Liver (tissue), 8 donors: ENCODE measurements at regions not wholly inside any gene's neighbourhood (a gene's known extent, or its start where the extent isn't known, plus 50 kb on each side); places are given as distances from the start of the nearest gene placed in this dataset.

ENCODE experiments used
- DNase-seq: peaks from one replicate; pipeline ENCODE4 v3.0.0-alpha.2; 2017; ENCODE audit warnings: low spot score
- H3K27ac ChIP-seq, 2 donors: one replicate each; pipeline ENCODE4 v1.7.0; 2013; ENCODE audit warnings: inconsistent platforms in 2 of 2, low read length in 2 of 2, control low read depth in 1 of 2, low read depth in 1 of 2, mild to moderate bottlenecking in 1 of 2
- H3K27me3 ChIP-seq, 4 donors: one replicate each; pipeline versions ENCODE4 v1.6.1 to v1.7.0; 2013; ENCODE audit warnings: low read length in 3 of 4, inconsistent platforms in 1 of 4, mild to moderate bottlenecking in 1 of 4, moderate library complexity in 1 of 4; ENCODE audit not compliant: control insufficient read depth in 4 of 4, insufficient read depth in 4 of 4
- H3K36me3 ChIP-seq, 4 donors: one replicate each; pipeline versions ENCODE4 v1.6.1 to v1.7.0; 2013; ENCODE audit warnings: low read length in 3 of 4, mild to moderate bottlenecking in 3 of 4, low read depth in 1 of 4, moderate library complexity in 1 of 4; ENCODE audit not compliant: control insufficient read depth in 4 of 4, insufficient read depth in 3 of 4
- H3K4me1 ChIP-seq, 4 donors: one replicate each; pipeline versions ENCODE4 v1.6.1 to v1.7.0; 2013; ENCODE audit warnings: low read length in 3 of 4, mild to moderate bottlenecking in 3 of 4, moderate library complexity in 1 of 4; ENCODE audit not compliant: control insufficient read depth in 4 of 4, insufficient read depth in 4 of 4
- H3K4me3 ChIP-seq, 3 donors: one replicate each; pipeline versions ENCODE4 v1.6.1 to v1.7.0; 2013; ENCODE audit warnings: low read length in 3 of 3, control low read depth in 1 of 3, low read depth in 1 of 3, mild to moderate bottlenecking in 1 of 3
- H3K9ac ChIP-seq, 2 donors: one replicate each; pipeline ENCODE4 v1.7.0; 2013; ENCODE audit warnings: low read length in 2 of 2, mild to moderate bottlenecking in 2 of 2, moderate library complexity in 2 of 2, control low read depth in 1 of 2, low read depth in 1 of 2
- H3K9me3 ChIP-seq, 4 donors: one replicate each; pipeline versions ENCODE4 v1.6.1 to v1.7.0; 2013; ENCODE audit warnings: low read length in 3 of 4; ENCODE audit not compliant: control insufficient read depth in 4 of 4
- EGR1 ChIP-seq, 2 donors: IDR thresholded peaks; 2 replicates each; pipeline ENCODE4 v1.6.1; 2016 to 2018; ENCODE audit warnings: antibody characterized with exemption in 2 of 2, low read depth in 2 of 2
- FOXA1 ChIP-seq: IDR thresholded peaks from 2 replicates; pipeline ENCODE4 v1.6.1; 2016; ENCODE audit warnings: antibody characterized with exemption
- FOXA2 ChIP-seq: IDR thresholded peaks from 2 replicates; pipeline ENCODE4 v1.6.1; 2016; ENCODE audit warnings: antibody characterized with exemption
- GABPA ChIP-seq, 2 donors: IDR thresholded peaks in 1 of 2; conservative IDR thresholded peaks in 1 of 2; 2 replicates each; pipeline ENCODE4 v1.6.1; 2016; ENCODE audit warnings: antibody characterized with exemption in 2 of 2, mild to moderate bottlenecking in 1 of 2, moderate library complexity in 1 of 2
- HNF4A ChIP-seq, 2 donors: conservative IDR thresholded peaks; 2 replicates each; pipeline ENCODE4 v1.6.1; 2016; ENCODE audit warnings: antibody characterized with exemption in 2 of 2, mild to moderate bottlenecking in 2 of 2
- JUND ChIP-seq, 2 donors: IDR thresholded peaks; 2 replicates each; pipeline ENCODE4 v1.6.1; 2016; ENCODE audit warnings: antibody characterized with exemption in 2 of 2
- NR2F2 ChIP-seq: IDR thresholded peaks from 2 replicates; pipeline ENCODE4 v1.6.1; 2016; ENCODE audit warnings: antibody characterized with exemption
- RAD21 ChIP-seq, 2 donors: IDR thresholded peaks; 2 replicates each; pipeline ENCODE4 v1.6.1; 2016; ENCODE audit warnings: antibody characterized with exemption in 2 of 2, mild to moderate bottlenecking in 2 of 2
- RXRA ChIP-seq, 2 donors: IDR thresholded peaks; 2 replicates each; pipeline ENCODE4 v1.6.1; 2017 to 2018; ENCODE audit warnings: antibody characterized with exemption in 2 of 2, mild to moderate bottlenecking in 1 of 2
- SP1 ChIP-seq: IDR thresholded peaks from 2 replicates; pipeline ENCODE4 v1.6.1; 2018; ENCODE audit warnings: antibody characterized with exemption, mild to moderate bottlenecking
- TAF1 ChIP-seq: conservative IDR thresholded peaks from 2 replicates; pipeline ENCODE4 v1.6.1; 2016; ENCODE audit warnings: antibody characterized with exemption, mild to moderate bottlenecking
- YY1 ChIP-seq: IDR thresholded peaks from 2 replicates; pipeline ENCODE4 v1.6.1; 2016; ENCODE audit warnings: antibody characterized with exemption, mild to moderate bottlenecking
- WGBS: extraction: QIAGEN DNeasy Blood & Tissue Kit; methylation state at CpG from one replicate; pipeline ENCODE4 v1.1.7; 2013; 5-methylcytosine and 5-hydroxymethylcytosine counted together
- TF ChIP-seq, protein P1 (sequence below): IDR thresholded peaks from 2 replicates; pipeline ENCODE4 v1.6.1; 2016; ENCODE audit warnings: antibody characterized with exemption
- TF ChIP-seq, protein P2 (sequence below): IDR thresholded peaks from 2 replicates; pipeline ENCODE4 v1.6.1; 2016; ENCODE audit warnings: antibody characterized with exemption
- TF ChIP-seq, protein P3 (sequence below): IDR thresholded peaks from 2 replicates; pipeline ENCODE4 v1.6.1; 2016; ENCODE audit warnings: antibody characterized with exemption
- TF ChIP-seq, protein P4 (sequence below): fragments of 150-350 bp; IDR thresholded peaks from 2 replicates; pipeline ENCODE4 v1.5.1; 2017; ENCODE audit warnings: improper control_type of control experiment, low read depth, low read length; ENCODE audit not compliant: missing input control
- TF ChIP-seq, protein P5 (sequence below): IDR thresholded peaks from 2 replicates; pipeline ENCODE4 v1.6.1; 2016; ENCODE audit warnings: antibody characterized with exemption, mild to moderate bottlenecking
- donor health status: healthy.
- donor health status: healthy.
- donor health status: healthy.
- donor health status: healthy.
- donor health status: healthy.

DNA sequence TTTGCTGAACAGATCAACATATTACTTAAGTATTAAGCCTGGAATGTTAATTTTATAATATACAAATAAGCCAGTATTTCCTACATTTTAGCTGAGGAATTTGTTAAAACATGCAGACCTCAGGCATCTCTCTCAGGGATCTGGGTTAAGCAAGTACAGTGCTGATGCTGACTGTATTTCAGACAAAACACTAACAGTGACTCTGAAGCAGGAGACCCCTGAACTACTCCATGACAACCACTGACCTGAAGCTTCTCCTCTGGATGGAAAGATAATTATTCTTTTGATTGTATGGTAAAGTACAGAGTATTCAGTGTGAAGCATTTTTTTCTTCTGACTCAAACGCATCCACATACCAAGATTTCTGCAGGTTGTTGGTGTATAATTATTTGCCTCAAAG lies 680.8 kb downstream of the LIG4 start:
- no peak overlapping the region for H3K4me3 ChIP-seq

DNA sequence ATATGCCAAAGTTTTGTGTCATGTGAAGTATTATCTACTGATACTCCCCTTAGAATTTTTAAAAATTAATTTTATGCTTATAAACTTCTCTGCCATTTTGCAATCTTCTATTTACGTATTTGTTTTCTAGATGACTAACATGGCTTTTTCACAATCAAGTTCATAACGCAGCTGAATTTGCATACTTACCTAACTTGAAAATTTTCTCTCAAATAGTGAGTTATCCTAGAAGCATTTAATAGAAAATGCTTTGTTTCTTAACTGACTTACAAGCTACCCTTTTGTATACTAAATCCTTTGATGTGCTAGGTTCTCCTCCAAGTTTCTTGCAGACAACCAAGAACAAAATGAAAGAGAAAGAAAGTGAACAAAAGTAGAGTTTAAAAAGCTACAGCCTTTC lies 683.5 kb downstream of the LIG4 start:
- H3K27ac ChIP-seq, result no peak overlapping the region
- no peaks in the 10 kb centered on the region for H3K27me3 ChIP-seq
- no peaks in the 10 kb centered on the region for H3K9me3 ChIP-seq
- TF ChIP-seq, protein P1, sequence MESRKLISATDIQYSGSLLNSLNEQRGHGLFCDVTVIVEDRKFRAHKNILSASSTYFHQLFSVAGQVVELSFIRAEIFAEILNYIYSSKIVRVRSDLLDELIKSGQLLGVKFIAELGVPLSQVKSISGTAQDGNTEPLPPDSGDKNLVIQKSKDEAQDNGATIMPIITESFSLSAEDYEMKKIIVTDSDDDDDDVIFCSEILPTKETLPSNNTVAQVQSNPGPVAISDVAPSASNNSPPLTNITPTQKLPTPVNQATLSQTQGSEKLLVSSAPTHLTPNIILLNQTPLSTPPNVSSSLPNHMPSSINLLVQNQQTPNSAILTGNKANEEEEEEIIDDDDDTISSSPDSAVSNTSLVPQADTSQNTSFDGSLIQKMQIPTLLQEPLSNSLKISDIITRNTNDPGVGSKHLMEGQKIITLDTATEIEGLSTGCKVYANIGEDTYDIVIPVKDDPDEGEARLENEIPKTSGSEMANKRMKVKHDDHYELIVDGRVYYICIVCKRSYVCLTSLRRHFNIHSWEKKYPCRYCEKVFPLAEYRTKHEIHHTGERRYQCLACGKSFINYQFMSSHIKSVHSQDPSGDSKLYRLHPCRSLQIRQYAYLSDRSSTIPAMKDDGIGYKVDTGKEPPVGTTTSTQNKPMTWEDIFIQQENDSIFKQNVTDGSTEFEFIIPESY, result no peak
- no peak for TF ChIP-seq HNF4A (conservative IDR thresholded peaks at IDR 0.05)
- TF ChIP-seq TAF1, result no peak
- TF ChIP-seq FOXA2, result no peak
- TF ChIP-seq YY1, result no peak
- TF ChIP-seq, protein P2, sequence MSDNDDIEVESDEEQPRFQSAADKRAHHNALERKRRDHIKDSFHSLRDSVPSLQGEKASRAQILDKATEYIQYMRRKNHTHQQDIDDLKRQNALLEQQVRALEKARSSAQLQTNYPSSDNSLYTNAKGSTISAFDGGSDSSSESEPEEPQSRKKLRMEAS, result no peak
- no peak for TF ChIP-seq EGR1 (IDR thresholded peaks at IDR 0.05; ENCODE audit: low read depth in 2 of 2)
- TF ChIP-seq RXRA (IDR thresholded peaks at IDR 0.05), result no peak
- TF ChIP-seq, protein P3, sequence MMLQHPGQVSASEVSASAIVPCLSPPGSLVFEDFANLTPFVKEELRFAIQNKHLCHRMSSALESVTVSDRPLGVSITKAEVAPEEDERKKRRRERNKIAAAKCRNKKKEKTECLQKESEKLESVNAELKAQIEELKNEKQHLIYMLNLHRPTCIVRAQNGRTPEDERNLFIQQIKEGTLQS, result no peak
- TF ChIP-seq GABPA (IDR thresholded peaks at IDR 0.05 in 1 of 2, conservative IDR thresholded peaks at IDR 0.05 in 1 of 2), result no peak
- TF ChIP-seq, protein P4, sequence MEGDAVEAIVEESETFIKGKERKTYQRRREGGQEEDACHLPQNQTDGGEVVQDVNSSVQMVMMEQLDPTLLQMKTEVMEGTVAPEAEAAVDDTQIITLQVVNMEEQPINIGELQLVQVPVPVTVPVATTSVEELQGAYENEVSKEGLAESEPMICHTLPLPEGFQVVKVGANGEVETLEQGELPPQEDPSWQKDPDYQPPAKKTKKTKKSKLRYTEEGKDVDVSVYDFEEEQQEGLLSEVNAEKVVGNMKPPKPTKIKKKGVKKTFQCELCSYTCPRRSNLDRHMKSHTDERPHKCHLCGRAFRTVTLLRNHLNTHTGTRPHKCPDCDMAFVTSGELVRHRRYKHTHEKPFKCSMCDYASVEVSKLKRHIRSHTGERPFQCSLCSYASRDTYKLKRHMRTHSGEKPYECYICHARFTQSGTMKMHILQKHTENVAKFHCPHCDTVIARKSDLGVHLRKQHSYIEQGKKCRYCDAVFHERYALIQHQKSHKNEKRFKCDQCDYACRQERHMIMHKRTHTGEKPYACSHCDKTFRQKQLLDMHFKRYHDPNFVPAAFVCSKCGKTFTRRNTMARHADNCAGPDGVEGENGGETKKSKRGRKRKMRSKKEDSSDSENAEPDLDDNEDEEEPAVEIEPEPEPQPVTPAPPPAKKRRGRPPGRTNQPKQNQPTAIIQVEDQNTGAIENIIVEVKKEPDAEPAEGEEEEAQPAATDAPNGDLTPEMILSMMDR, result no peak
- no peak for TF ChIP-seq JUND (IDR thresholded peaks at IDR 0.05)
- no peak for TF ChIP-seq FOXA1
- TF ChIP-seq, protein P5, sequence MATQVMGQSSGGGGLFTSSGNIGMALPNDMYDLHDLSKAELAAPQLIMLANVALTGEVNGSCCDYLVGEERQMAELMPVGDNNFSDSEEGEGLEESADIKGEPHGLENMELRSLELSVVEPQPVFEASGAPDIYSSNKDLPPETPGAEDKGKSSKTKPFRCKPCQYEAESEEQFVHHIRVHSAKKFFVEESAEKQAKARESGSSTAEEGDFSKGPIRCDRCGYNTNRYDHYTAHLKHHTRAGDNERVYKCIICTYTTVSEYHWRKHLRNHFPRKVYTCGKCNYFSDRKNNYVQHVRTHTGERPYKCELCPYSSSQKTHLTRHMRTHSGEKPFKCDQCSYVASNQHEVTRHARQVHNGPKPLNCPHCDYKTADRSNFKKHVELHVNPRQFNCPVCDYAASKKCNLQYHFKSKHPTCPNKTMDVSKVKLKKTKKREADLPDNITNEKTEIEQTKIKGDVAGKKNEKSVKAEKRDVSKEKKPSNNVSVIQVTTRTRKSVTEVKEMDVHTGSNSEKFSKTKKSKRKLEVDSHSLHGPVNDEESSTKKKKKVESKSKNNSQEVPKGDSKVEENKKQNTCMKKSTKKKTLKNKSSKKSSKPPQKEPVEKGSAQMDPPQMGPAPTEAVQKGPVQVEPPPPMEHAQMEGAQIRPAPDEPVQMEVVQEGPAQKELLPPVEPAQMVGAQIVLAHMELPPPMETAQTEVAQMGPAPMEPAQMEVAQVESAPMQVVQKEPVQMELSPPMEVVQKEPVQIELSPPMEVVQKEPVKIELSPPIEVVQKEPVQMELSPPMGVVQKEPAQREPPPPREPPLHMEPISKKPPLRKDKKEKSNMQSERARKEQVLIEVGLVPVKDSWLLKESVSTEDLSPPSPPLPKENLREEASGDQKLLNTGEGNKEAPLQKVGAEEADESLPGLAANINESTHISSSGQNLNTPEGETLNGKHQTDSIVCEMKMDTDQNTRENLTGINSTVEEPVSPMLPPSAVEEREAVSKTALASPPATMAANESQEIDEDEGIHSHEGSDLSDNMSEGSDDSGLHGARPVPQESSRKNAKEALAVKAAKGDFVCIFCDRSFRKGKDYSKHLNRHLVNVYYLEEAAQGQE, result no peak
- no peak for TF ChIP-seq RAD21 (IDR thresholded peaks at IDR 0.05)
- TF ChIP-seq NR2F2, result no peak
- no peak overlapping the region for H3K4me3 ChIP-seq
- no peak for DNase-seq
- no peaks in the 10 kb centered on the region for H3K36me3 ChIP-seq
- H3K9ac ChIP-seq, result no peak overlapping the region
- 72% methylated on average over 2 of the region's 2 CpGs for WGBS
- H3K4me1 ChIP-seq, result no peaks in the 10 kb centered on the region

More for the DNA sequence above, 680.8 kb downstream of the LIG4 start:
- Histone ChIP-seq H3K4me1 (no peaks in the 10 kb centered on the region), H3K27ac (no peak overlapping the region), H3K9me3 (peaks cover 0 to 2% (median 0%) of the 10 kb centered on the region in 4 donors), H3K27me3 (no peaks in the 10 kb centered on the region), H3K36me3 (no peaks in the 10 kb centered on the region), H3K9ac (no peak overlapping the region)
- WGBS, result 85% methylated on average over 1 of the region's 1 CpG
- no peak for DNase-seq
- no peak for TF ChIP-seq YY1
- TF ChIP-seq, protein P2, result no peak
- no peak for TF ChIP-seq TAF1
- no peak for TF ChIP-seq JUND (IDR thresholded peaks at IDR 0.05)
- no peak for TF ChIP-seq SP1
- TF ChIP-seq, protein P4, result no peak
- TF ChIP-seq GABPA (IDR thresholded peaks at IDR 0.05 in 1 of 2, conservative IDR thresholded peaks at IDR 0.05 in 1 of 2), result no peak
